Astrocyte (in vitro differentiated cells and primary cell): ENCODE measurements at regions not wholly inside any gene's neighbourhood (a gene's known extent, or its start where the extent isn't known, plus 50 kb on each side); places are given as distances from the start of the nearest gene placed in this dataset.

Experiments used
- DNase-seq: peaks from one replicate; pipeline ENCODE4 v3.0.0-alpha.2; 2010; ENCODE audit warnings: low read depth
- FAIRE-seq: peaks from 2 replicates; lab custom pipeline; 2011; peaks lifted over from hg19 to GRCh38; lab: Jason Lieb, UNC
- H2AFZ ChIP-seq: 2 replicates; pipeline ENCODE4 v1.6.0; 2012; ENCODE audit warnings: low read depth, low read length, inconsistent platforms
- H3K27ac ChIP-seq: 2 replicates; pipeline ENCODE4 v1.5.1; 2011; ENCODE audit warnings: low read depth, low read length, inconsistent platforms
- H3K27me3 ChIP-seq: 2 replicates; pipeline ENCODE4 v1.6.0; 2011; ENCODE audit warnings: low read length, inconsistent platforms; ENCODE audit not compliant: insufficient read depth
- H3K36me3 ChIP-seq: 2 replicates; pipeline ENCODE4 v1.5.1; 2011; ENCODE audit warnings: low read length, inconsistent platforms; ENCODE audit not compliant: insufficient read depth
- H3K4me1 ChIP-seq: 2 replicates; pipeline ENCODE4 v1.5.1; 2011; ENCODE audit warnings: low read length, inconsistent platforms; ENCODE audit not compliant: insufficient read depth
- H3K4me2 ChIP-seq: 2 replicates; pipeline ENCODE4 v1.6.0; 2012; ENCODE audit warnings: low read length, inconsistent platforms
- H3K4me3 ChIP-seq: 2 replicates; pipeline ENCODE4 v1.5.1; 2011; ENCODE audit warnings: low read depth, mild to moderate bottlenecking, low read length, inconsistent platforms; ENCODE audit not compliant: insufficient read depth
- H3K79me2 ChIP-seq: 2 replicates; pipeline ENCODE4 v1.6.0; 2012; ENCODE audit warnings: mild to moderate bottlenecking, low read length, inconsistent platforms; ENCODE audit not compliant: insufficient read depth
- H3K9ac ChIP-seq: 2 replicates; pipeline ENCODE4 v1.6.0; 2012; ENCODE audit warnings: mild to moderate bottlenecking, low read length, inconsistent platforms
- H3K9me3 ChIP-seq: 2 replicates; pipeline ENCODE4 v1.5.1; 2012; ENCODE audit warnings: low read depth, mild to moderate bottlenecking, low read length, inconsistent platforms; ENCODE audit not compliant: insufficient read depth
- H4K20me1 ChIP-seq: 2 replicates; pipeline ENCODE4 v1.6.0; 2012; ENCODE audit warnings: low read length, inconsistent platforms; ENCODE audit not compliant: insufficient read depth
- H3K27ac Mint-ChIP-seq: one replicate; pipeline ENCODE4 v1.8.0; 2021; ENCODE audit warnings: mild to moderate bottlenecking, mixed read lengths; ENCODE audit not compliant: unreplicated experiment
- H3K27me3 Mint-ChIP-seq: one replicate; pipeline ENCODE4 v1.8.0; 2021; ENCODE audit warnings: low read depth, mixed read lengths; ENCODE audit not compliant: unreplicated experiment
- H3K36me3 Mint-ChIP-seq: one replicate; pipeline ENCODE4 v1.8.0; 2021; ENCODE audit warnings: low read depth, mixed read lengths; ENCODE audit not compliant: unreplicated experiment
- H3K4me1 Mint-ChIP-seq: one replicate; pipeline ENCODE4 v1.8.0; 2021; ENCODE audit warnings: low read depth, mixed read lengths; ENCODE audit not compliant: unreplicated experiment
- H3K4me3 Mint-ChIP-seq: one replicate; pipeline ENCODE4 v1.8.0; 2021; ENCODE audit warnings: mild to moderate bottlenecking, moderate library complexity, mixed read lengths; ENCODE audit not compliant: unreplicated experiment
- H3K9me3 Mint-ChIP-seq: one replicate; pipeline ENCODE4 v1.8.0; 2021; ENCODE audit warnings: mild to moderate bottlenecking, mixed read lengths; ENCODE audit not compliant: unreplicated experiment
- EZH2 ChIP-seq: IDR thresholded peaks from 2 replicates; pipeline ENCODE4 v1.6.1; 2012; ENCODE audit warnings: mild to moderate bottlenecking, low read length, inconsistent platforms; ENCODE audit not compliant: insufficient read depth
- TF ChIP-seq, protein P1 (sequence below): IDR thresholded peaks from 2 replicates; pipeline ENCODE4 v1.5.1; 2011; ENCODE audit warnings: low read depth, mild to moderate bottlenecking, inconsistent platforms, low read length, moderate library complexity; ENCODE audit not compliant: insufficient read depth

DNA sequence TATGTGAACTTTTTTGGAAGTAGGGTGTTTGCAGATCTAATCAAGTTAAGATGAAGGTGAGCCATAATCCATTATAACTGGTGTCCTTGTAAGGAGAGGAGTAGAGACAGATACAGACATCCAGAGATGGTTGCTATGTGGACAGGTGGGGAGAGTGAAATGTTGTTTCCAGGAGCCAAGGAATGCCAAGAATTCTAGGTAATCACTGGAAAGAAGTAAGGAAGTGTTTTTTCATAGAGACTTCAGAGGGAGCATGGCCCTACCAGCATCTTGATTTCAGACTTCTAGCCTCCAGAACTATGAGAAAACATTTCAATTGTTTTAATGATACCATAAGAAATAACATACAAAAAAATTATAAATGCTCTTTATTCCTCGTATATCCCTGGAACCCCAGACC lies 320.5 kb upstream of the ANO3 start:
- Mint-ChIP-seq H3K9me3 (no peaks in the 10 kb centered on the region), H3K36me3 (no peaks in the 10 kb centered on the region), H3K27ac (no peak overlapping the region), H3K4me3 (no peak overlapping the region), H3K4me1 (no peaks in the 10 kb centered on the region), H3K27me3 (no peaks in the 10 kb centered on the region)
- H3K4me3 ChIP-seq, result no peak overlapping the region
- no peaks in the 10 kb centered on the region for H3K9me3 ChIP-seq
- no peak overlapping the region for H3K4me2 ChIP-seq
- no peaks in the 10 kb centered on the region for H3K27me3 ChIP-seq
- H3K4me1 ChIP-seq, result no peaks in the 10 kb centered on the region
- no peaks in the 10 kb centered on the region for H3K79me2 ChIP-seq
- TF ChIP-seq, protein P1, sequence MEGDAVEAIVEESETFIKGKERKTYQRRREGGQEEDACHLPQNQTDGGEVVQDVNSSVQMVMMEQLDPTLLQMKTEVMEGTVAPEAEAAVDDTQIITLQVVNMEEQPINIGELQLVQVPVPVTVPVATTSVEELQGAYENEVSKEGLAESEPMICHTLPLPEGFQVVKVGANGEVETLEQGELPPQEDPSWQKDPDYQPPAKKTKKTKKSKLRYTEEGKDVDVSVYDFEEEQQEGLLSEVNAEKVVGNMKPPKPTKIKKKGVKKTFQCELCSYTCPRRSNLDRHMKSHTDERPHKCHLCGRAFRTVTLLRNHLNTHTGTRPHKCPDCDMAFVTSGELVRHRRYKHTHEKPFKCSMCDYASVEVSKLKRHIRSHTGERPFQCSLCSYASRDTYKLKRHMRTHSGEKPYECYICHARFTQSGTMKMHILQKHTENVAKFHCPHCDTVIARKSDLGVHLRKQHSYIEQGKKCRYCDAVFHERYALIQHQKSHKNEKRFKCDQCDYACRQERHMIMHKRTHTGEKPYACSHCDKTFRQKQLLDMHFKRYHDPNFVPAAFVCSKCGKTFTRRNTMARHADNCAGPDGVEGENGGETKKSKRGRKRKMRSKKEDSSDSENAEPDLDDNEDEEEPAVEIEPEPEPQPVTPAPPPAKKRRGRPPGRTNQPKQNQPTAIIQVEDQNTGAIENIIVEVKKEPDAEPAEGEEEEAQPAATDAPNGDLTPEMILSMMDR, result no peak
- no peak for TF ChIP-seq EZH2
- no peaks in the 10 kb centered on the region for H4K20me1 ChIP-seq
- no peak overlapping the region for H3K27ac ChIP-seq
- DNase-seq (no peak), FAIRE-seq (no peak)
- H2AFZ ChIP-seq, result no peak overlapping the region
- H3K9ac ChIP-seq, result no peak overlapping the region
- no peaks in the 10 kb centered on the region for H3K36me3 ChIP-seq

DNA sequence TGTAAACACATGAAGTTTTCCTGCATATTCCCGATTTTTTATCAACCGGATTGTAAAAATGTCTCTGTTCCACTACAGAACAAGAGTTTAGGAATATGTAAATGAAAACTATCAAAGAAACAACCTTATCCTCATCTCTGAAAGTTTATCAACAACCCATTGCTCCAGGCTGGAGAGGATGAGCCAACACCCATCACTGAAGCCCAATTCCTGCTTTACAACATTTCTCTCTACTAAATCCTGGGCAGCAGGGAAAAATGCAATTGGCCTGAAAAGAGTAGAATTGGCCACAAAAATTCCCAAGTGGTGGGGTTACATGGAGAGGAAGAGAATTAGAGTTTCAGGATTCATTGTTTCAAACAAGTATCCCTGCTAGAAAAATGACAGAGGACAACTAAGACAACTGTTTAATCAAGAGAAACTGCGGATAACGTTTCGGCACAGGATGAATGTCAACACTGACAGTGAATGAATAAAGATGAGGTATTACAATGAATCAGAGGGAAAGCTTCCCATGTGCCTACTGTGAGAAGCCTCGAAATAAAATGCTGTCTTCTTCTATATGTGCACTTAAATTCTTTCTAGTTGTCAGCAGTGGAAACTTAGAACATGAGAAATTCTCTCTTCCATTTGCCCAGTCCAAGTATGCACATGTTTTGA lies 317.3 kb upstream of the ANO3 start:
- Histone ChIP-seq H3K4me1 (no peaks in the 10 kb centered on the region), H3K79me2 (no peaks in the 10 kb centered on the region), H4K20me1 (no peaks in the 10 kb centered on the region), H3K36me3 (no peaks in the 10 kb centered on the region), H3K27ac (no peak overlapping the region), H3K27me3 (no peaks in the 10 kb centered on the region), H2AFZ (no peak overlapping the region), H3K9ac (no peak overlapping the region), H3K4me3 (no peak overlapping the region), H3K4me2 (no peak overlapping the region), H3K9me3 (no peaks in the 10 kb centered on the region)
- Mint-ChIP-seq H3K36me3 (no peaks in the 10 kb centered on the region), H3K27ac (no peak overlapping the region), H3K27me3 (no peaks in the 10 kb centered on the region), H3K9me3 (no peaks in the 10 kb centered on the region), H3K4me1 (no peaks in the 10 kb centered on the region), H3K4me3 (no peak overlapping the region)
- DNase-seq, result no peak
- no peak for TF ChIP-seq EZH2
- TF ChIP-seq, protein P1, result no peak
- FAIRE-seq, result no peak

DNA sequence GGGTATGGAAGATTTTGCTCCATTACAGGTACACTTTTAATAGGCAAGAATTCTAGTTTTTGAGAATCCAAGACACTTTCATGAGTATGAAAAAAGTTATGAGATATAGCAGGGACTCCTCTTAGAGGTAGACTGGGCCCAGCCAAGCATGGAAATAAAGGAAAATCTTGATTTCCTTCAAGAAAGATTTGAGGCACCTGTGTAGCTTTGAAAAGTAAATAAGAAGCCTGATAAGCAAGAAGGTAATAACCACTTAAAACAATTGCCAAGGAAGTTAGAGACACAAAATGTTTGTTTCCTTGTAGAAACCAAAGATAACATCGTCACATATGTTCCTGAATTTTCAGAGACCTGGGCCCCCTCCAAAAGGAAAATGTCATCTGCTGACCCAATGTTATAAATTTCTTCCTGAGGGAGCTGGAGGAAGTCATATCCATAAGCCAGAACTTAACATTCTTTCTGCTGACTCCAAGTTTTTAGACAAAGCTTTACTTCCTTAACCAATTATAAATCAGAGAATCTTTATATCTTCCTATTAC lies 314.5 kb upstream of the ANO3 start:
- Histone ChIP-seq H3K27me3 (no peaks in the 10 kb centered on the region), H3K4me3 (no peak overlapping the region), H3K79me2 (no peaks in the 10 kb centered on the region), H3K9ac (no peak overlapping the region), H3K36me3 (no peaks in the 10 kb centered on the region), H2AFZ (no peak overlapping the region), H3K4me1 (no peaks in the 10 kb centered on the region), H3K27ac (no peak overlapping the region), H3K4me2 (no peak overlapping the region), H4K20me1 (no peaks in the 10 kb centered on the region), H3K9me3 (no peaks in the 10 kb centered on the region)
- FAIRE-seq, result no peak
- Mint-ChIP-seq H3K9me3 (no peaks in the 10 kb centered on the region), H3K4me1 (no peaks in the 10 kb centered on the region), H3K36me3 (no peaks in the 10 kb centered on the region), H3K27me3 (no peaks in the 10 kb centered on the region), H3K4me3 (no peak overlapping the region), H3K27ac (no peak overlapping the region)
- TF ChIP-seq, protein P1, result no peak
- TF ChIP-seq EZH2, result no peak
- no peak for DNase-seq
